ENCODE measurements at regions not wholly inside any gene's neighbourhood (a gene's known extent, or its start where the extent isn't known, plus 50 kb on each side); places are given as distances from the start of the nearest gene placed in this dataset.

DNA sequence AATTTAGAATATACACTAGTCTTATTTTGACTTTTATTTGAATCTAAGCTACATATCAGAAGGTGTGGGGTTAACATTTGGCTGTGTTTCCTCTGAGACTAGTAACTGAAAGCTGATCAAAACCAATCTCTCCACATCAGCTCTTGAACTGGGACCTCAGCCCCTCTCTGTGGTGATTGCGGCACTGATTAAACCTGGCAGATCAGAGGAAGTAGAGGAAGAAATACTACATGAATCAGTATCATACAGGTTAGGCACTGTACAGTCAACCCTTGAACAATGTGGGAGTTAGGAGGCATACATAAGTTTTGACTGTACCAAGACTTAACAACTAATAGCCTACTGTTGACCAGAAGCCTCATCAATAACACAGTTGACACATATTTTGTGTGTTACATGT is 122.5 kb upstream of the C1orf87 start:
- no peak for TF ChIP-seq KDM4A (IDR thresholded peaks at IDR 0.05; ENCODE audit: low read depth, low read length, severe bottlenecking)
- TF ChIP-seq EZH2 (IDR thresholded peaks at IDR 0.05; ENCODE audit: low read depth, low read length, severe bottlenecking), result no peak
- no peak for TF ChIP-seq MAFK (IDR thresholded peaks at IDR 0.05; ENCODE audit: low read depth, low read length)
- TF ChIP-seq POLR2AphosphoS5 (IDR thresholded peaks at IDR 0.05; ENCODE audit: low read depth, low read length), result no peak
- no peak for TF ChIP-seq ZNF274 (IDR thresholded peaks at IDR 0.05; ENCODE audit: borderline replicate concordance, extremely low read depth, low read length)
